ENCODE measurements at regions not wholly inside any gene's neighbourhood (a gene's known extent, or its start where the extent isn't known, plus 50 kb on each side); places are given as distances from the start of the nearest gene placed in this dataset.

DNA sequence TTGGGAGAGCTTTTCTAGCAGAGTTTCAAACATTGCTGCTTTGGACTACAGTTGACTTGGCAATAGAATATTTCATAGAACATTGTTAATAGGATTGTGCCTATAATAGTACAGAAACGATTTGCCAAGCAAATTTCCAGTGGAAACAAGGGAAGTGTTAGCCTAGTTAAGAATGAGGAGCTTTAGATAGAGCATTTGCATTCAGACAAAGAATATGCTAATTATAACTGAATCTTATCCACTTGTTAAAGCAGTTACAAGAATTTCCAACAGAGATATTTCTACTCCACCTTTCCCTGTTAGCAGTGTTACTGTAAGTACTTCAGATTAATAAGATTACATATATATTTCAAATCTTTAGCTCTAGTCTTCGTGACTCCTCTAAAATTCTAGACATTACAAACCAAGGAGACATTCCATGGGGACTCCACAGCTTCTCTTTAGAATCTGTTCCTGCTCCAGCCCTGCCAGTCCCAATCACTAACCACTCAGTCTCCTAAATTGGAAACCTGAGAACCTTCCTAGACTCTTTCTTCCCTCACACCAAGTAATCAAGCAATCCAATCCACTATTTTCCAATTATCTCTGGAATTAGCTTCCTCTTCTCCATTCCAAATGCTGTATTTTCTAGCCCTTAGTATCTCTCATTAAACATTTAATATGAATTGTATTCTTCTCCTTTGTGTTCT is 141.8 kb upstream of the PBX1 start:
- WGBS, 5 donors = 53 to 62% (median 55%) methylated on average over 2 of the region's 2 CpGs
- DNase-seq = no peak
- Histone ChIP-seq H3K4me3 (no peak overlapping the region), H3K27me3 (no peaks in the 10 kb centered on the region), H3K36me3 (no peaks in the 10 kb centered on the region), H3K9me3 (no peaks in the 10 kb centered on the region), H3K4me1 (no peaks in the 10 kb centered on the region), H3K27ac (no peak overlapping the region)
- TF ChIP-seq, protein P1, sequence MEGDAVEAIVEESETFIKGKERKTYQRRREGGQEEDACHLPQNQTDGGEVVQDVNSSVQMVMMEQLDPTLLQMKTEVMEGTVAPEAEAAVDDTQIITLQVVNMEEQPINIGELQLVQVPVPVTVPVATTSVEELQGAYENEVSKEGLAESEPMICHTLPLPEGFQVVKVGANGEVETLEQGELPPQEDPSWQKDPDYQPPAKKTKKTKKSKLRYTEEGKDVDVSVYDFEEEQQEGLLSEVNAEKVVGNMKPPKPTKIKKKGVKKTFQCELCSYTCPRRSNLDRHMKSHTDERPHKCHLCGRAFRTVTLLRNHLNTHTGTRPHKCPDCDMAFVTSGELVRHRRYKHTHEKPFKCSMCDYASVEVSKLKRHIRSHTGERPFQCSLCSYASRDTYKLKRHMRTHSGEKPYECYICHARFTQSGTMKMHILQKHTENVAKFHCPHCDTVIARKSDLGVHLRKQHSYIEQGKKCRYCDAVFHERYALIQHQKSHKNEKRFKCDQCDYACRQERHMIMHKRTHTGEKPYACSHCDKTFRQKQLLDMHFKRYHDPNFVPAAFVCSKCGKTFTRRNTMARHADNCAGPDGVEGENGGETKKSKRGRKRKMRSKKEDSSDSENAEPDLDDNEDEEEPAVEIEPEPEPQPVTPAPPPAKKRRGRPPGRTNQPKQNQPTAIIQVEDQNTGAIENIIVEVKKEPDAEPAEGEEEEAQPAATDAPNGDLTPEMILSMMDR (IDR thresholded peaks at IDR 0.05) = no peak
- TF ChIP-seq POLR2AphosphoS5 (IDR thresholded peaks at IDR 0.05) (no peak), EP300 (IDR thresholded peaks at IDR 0.05) (no peak)
- intact Hi-C loops (cut with DNase I; ENCODE audit: low total_unique reads) = no loop called here

DNA sequence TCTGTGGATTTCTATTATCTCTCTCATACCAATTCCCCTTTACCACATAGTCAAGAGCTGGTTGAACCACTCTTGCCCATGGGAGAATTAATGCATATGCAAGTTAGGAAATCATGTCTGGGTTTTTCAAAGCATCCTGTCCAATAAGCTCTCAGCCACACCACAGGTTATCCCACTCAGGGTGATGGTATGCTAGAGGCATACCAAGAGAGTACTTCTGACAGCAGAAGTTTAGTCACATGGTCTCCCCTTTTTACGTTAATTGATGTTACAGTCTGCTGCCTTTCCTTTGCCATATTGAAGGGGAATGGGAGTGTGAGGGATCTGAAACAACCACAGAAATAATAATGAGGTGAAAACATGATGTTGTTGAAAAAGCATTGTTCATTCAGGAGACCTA is 135.8 kb upstream of the PBX1 start:
- H3K4me1 ChIP-seq = no peaks in the 10 kb centered on the region
- intact Hi-C loops (cut with DNase I; ENCODE audit: low total_unique reads) = no loop called here
- H3K27me3 ChIP-seq = no peaks in the 10 kb centered on the region
- DNase-seq = no peak
- no peak for TF ChIP-seq EP300 (IDR thresholded peaks at IDR 0.05)
- TF ChIP-seq, protein P1 (IDR thresholded peaks at IDR 0.05) = no peak
- no peak for TF ChIP-seq POLR2A (IDR thresholded peaks at IDR 0.05)
- TF ChIP-seq POLR2AphosphoS5 (IDR thresholded peaks at IDR 0.05) = no peak
- no peak overlapping the region for H3K27ac ChIP-seq
- WGBS, 5 donors = 74 to 94% (median 84%) methylated on average over 1 of the region's 1 CpG
- no peaks in the 10 kb centered on the region for H3K36me3 ChIP-seq
- H3K9me3 ChIP-seq = no peaks in the 10 kb centered on the region
- H3K4me3 ChIP-seq = no peak overlapping the region

DNA sequence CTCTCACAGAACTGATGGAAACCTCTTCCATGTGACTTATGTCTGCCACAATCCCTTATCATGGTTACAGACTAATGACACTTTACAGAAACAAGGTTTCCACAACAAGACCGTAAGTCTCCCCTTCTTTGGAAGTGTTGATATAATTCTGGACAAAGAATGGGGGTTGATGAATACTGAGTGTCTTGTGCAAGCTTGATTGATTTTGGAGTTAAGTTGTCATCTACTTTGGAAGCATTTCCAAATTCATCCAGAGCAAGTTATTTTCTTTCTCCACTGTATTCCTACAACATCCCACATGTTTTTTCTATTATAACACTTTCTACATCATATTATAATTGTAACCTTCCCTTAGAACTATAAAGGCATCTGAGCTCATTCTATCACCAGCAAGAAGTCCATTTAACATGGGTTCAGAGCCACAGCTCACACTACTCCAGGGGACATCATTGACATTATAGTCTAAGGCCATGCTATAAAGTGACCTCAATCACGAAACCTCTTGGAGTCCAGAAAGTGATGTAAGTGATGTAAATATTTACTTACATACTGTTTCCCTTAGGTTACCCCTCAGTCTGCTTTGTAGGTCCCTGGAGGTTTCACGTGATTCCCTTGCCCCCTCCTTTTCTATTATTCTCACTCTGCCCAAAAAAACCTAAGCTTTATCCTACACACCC is 125.7 kb upstream of the PBX1 start:
- H3K4me3 ChIP-seq = no peak overlapping the region
- no peaks in the 10 kb centered on the region for H3K27me3 ChIP-seq
- H3K27ac ChIP-seq = no peak overlapping the region
- TF ChIP-seq EP300 (IDR thresholded peaks at IDR 0.05) = no peak
- no peak for TF ChIP-seq POLR2A (IDR thresholded peaks at IDR 0.05)
- TF ChIP-seq, protein P1 (IDR thresholded peaks at IDR 0.05) = no peak
- no peak for TF ChIP-seq POLR2AphosphoS5 (IDR thresholded peaks at IDR 0.05)
- no peaks in the 10 kb centered on the region for H3K36me3 ChIP-seq
- no peaks in the 10 kb centered on the region for H3K4me1 ChIP-seq
- intact Hi-C loops (cut with DNase I; ENCODE audit: low total_unique reads) = no loop called here
- no peak for DNase-seq
- 48 to 63% (median 56%) methylated on average over 3 of the region's 3 CpGs for WGBS, 5 donors
- H3K9me3 ChIP-seq = no peaks in the 10 kb centered on the region

DNA sequence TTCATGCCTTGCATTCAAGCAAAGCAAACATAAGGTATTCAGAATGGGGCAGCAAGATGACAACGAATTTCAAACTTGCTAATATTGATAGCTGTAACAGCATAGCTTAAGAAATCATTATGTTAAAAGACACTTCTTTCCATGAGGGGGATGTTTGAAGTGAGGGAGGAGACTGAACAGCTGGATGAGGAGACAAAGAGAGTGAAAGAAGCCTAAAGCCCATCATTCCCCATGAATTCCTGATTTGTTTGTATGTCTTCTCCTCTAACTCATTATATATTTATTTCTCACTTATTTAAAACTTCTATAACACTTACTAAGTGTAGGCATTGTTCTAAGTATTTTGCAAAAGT is 125.2 kb upstream of the PBX1 start:
- no peak for DNase-seq
- WGBS, 5 donors = 21 to 45% (median 37%) methylated on average over 1 of the region's 1 CpG
- no peaks in the 10 kb centered on the region for H3K9me3 ChIP-seq
- no peaks in the 10 kb centered on the region for H3K36me3 ChIP-seq
- H3K27ac ChIP-seq = no peak overlapping the region
- H3K27me3 ChIP-seq = no peaks in the 10 kb centered on the region
- intact Hi-C loops (cut with DNase I; ENCODE audit: low total_unique reads) = no loop called here
- TF ChIP-seq, protein P1 (IDR thresholded peaks at IDR 0.05) = no peak
- TF ChIP-seq POLR2A (IDR thresholded peaks at IDR 0.05) = no peak
- TF ChIP-seq POLR2AphosphoS5 (IDR thresholded peaks at IDR 0.05) = no peak
- no peak for TF ChIP-seq EP300 (IDR thresholded peaks at IDR 0.05)
- H3K4me3 ChIP-seq = no peak overlapping the region
- H3K4me1 ChIP-seq = no peaks in the 10 kb centered on the region
